ENCODE measurements at regions not wholly inside any gene's neighbourhood (a gene's known extent, or its start where the extent isn't known, plus 50 kb on each side); places are given as distances from the start of the nearest gene placed in this dataset.

DNA sequence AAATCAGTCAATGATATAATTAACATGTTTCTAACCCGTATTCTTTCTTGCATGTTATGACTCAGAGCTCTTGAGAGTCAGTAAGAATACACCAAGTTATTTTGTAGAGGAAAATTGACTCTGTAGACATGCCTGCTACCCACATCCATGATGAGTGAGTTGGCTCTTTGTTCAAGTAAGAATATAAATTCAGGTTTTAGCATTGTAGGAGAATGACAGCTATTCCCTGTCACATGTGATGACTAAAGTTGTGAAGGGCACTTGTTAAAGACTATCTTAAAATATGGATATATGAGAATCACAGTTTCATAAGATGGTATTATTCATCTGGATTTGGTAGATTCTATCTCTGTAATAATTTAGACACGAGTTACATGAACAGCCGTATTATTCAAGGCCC is 209.1 kb downstream of the CCDC59 start:
- no peak for DNase-seq

GRCh38 chr12:82146740-82147139 is 211.4 kb downstream of the CCDC59 start:
- no peak for DNase-seq

DNA sequence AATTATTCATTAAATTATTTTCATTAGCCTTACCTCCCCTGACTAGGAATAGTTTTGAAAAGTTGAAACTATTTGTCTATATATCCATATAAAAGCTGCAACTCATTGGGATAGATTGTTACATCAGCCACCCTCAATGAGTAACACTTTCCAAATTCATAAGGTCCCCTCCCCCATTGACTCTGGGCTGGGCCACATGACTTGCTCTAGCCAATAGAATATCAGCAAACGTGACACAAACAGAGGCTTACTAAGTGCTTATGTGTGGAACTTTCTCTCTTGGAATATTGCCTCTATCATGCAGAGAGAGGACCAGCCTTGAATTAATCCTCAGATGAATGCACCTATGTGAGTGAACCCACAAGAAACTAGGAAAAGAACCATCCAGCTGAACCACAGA is 213.7 kb downstream of the CCDC59 start:
- DNase-seq, result no peak

- no peak for DNase-seq
Observed at GRCh38 chr12:82132390-82132789, 225.8 kb downstream of the CCDC59 start.

GRCh38 chr12:82130762-82131161 is 227.4 kb downstream of the CCDC59 start:
- peak; percentile 51 to 54 for DNase-seq

GRCh38 chr12:82124711-82125380 is 233.3 kb downstream of the CCDC59 start:
- no peak for DNase-seq

DNA sequence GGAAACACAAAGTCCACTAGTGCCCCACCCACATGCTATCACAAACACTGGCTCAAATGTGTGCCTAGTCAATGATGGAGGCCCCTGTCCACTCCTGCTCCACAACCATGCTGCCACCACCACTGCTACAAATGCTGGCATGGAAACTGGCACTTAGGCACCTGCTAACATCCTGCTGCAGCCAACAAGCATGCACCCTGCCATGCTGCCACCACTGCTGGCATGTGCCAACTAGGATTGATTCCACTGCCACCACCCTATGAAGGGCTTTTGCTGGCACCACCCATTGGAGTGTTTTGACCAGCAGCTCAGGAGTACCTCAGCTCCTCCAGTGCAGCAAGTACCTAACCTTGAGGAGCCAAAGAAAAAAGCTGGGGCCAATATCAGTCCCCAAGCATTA is 236.6 kb downstream of the CCDC59 start:
- no peak for DNase-seq

DNA sequence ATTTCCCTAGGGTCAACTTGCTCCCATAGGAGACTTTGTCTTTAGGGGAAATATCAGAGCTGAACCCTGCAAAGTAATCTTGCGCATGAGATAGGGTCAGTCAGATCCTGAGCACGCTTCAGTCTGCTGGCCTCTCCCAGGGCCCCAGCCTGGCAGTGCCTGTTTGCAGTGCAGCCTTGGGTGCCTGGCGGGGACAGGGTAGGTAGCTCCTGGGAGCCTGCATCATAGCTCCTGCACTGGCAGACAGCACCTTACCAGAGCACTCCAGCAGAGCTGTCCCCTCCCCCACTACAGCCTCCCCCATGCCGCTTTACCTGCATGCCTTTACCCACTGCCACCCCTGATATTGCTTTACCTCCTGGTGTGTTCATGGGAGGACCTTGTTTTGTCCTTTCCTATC is 237.3 kb downstream of the CCDC59 start:
- no peak for DNase-seq

DNA sequence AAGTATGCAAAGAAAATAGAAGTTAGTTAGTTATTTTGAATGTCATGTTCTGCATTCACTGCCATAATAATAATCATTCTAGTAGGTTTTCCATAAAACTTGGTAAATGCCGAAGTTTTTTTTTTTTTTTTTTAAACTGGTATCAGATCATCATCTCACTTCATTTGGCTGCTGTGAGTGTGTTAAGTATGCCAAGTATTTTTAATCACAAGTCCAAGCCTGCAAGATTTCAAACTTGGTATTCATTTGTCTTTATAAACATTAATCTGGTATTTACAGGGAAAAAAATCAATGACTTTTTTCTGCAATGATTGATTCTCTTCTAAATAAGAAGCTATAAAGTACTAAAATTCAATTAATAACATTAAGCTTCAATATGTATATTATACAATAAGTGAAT is 248.9 kb downstream of the CCDC59 start:
- no peak for DNase-seq

DNA sequence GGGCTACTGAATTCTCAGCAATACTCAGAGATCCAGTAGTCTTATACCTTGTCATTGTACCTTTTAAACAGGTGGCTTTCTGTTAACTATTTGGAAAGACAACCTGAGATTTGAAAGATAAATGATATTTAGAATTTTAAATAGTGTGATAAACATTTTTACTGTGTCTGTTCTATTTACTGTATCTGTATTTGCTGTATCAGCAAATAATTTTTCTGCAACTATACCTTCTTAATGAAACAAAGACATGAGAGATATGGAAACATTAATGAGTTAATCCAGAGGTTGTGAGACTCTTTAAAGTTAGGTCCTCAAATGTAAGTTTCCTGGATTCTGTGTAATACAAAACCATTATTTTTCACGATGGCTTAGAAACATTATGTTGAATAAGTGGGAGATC is 249.6 kb downstream of the CCDC59 start:
- DNase-seq, result no peak

DNA sequence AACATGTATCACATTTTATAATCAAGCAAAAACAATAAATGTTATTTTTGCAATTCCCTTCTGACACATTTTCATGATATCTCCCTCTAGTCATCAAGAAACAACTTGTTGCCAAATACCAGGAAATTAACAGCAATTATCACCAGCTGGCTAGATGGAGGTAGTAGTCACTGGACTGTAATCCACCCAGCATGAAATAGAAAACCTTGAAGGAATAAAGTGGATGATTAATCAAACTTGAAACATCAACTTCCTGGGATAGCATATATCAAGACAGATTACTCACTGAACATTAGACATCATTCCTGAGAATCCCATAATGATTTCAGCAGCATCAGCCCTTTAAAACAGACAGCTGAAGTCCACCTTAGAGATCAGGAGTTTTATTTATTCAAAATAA is 259.0 kb downstream of the CCDC59 start:
- no peak for DNase-seq

DNA sequence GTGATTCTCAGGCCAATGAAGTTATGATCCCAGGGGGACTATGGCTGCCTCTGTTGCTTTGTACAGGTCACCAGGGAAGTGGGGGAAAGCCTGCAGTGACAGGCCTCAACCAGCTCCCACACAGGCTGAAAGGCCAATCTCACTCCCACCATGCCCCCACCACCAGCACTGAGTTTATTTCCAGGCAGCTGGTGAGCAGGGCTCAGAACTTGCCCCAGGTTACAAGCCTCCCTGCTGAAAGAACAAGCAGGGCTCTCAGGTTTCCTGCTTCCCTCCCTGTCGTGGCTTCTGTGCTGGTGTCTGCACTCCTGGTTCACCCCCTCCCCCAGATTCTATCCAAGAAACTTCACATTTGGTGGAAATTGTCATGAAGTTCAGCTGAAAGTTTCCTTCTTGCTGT is 260.3 kb downstream of the CCDC59 start:
- no peak for DNase-seq

DNA sequence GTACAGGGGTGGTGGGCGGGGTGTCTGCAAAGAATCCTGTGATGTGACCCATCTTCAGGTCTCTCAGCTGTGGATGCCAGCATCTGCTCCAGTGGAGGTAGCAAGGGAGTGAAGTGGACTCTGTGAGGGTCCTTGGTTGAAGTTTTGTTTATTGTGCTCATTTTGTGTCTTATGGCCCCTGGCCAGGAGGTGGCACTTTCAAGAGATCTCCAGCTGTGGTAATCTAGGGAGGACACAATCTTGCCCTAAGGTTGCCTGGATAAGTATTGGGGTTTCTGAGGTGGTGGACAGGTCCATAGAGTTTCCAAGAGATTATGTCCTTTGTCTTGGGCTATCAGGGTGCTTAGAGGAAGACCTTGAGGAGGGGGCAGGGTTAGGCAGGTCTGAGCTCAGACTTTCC is 260.7 kb downstream of the CCDC59 start:
- DNase-seq, result no peak

DNA sequence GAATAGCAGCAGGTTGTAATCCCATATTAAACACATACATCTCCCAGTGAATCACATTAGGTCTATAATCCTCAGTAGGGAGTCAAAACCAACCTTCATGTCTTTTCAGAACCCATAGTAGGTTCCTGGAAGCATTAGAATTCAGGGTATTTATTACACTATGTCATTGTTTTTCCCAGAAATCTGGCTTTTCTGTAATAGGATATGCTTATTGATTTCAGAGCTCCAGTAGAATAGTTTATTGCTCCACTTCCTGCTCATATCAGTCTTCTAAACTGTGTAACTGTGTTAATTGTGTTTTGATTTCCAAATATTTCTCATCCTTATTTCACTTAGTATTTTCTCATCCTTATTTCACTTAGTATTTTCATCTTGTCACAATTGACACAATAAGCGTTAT is 268.0 kb downstream of the CCDC59 start:
- DNase-seq, result no peak

DNA sequence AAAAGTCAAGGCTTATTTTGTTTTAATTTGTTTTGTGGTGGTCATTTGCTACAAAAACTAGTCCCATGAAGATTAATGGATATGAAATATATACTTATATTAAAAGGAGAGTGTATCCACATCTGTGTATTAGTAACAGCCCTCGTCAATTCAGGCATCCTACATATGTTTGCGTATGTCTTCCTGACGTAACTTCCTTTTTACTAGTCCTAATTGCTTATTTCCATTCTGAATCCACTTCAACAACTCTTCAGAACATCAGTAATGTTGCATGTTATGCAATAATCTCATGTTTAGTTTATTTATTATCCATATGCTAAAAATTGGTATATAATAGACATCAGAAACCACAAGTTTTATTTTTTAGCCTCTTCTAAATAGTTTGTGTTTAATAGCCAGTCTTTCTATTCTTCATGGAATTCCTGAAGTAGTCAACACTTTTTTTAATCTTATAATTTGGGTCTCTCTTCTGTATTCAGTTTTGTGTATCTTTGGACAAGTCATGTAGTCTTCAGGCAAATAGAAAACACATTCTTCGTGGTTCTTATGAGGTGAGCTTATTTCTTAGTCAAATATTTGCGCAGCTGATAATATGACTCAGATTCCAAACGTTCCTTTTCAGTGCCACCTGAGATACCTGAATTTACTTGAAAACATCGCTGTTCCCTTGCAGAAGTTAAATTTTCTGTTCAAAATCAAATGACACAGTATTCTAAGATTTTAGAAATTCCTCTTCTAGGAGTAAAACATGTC is 268.6 kb downstream of the CCDC59 start:
- no peak for DNase-seq

DNA sequence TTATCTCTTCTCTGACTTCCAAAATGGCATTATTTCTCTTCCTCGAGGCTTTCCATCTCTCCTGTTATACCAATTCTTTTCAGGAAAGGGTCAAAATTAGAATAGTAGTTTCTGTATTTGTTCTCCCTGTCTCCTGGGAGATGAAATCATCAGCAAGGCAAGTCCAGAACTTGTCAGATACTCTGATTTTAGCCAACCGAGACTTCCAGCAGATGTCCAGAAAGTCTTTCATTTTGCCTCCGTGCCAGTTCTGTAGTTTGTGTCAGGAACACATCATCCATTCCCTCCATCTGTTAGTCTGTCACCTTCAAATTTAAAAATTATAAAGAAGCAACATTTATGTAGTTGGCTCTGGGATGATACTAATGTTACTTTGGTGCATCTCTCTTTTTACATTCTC is 275.7 kb downstream of the CCDC59 start:
- DNase-seq, result no peak

GRCh38 chr12:82069931-82070514 is 288.2 kb downstream of the CCDC59 start:
- DNase-seq, result no peak

DNA sequence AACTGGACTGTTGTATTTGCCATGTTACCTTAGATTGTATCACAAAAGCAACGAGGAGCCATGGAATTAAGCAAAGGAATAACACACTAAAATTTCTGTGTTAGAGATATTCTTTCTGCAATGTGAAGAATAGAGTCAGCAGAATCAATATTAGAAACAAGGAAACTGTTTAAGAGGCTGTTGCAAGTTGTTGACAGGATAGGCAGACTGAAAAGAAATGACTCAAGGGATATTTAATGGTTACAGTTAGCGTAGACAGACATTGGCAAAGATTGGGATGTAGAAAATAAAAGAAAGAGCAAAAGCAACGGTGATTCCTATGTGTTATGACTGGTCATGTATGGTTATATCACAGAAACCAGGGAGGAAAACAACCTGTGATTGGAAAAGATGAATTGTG is 299.0 kb upstream of the PPFIA2 start:
- no peak for DNase-seq

- DNase-seq, result no peak
Observed at GRCh38 chr12:82057770-82058169, 298.6 kb upstream of the PPFIA2 start.

DNA sequence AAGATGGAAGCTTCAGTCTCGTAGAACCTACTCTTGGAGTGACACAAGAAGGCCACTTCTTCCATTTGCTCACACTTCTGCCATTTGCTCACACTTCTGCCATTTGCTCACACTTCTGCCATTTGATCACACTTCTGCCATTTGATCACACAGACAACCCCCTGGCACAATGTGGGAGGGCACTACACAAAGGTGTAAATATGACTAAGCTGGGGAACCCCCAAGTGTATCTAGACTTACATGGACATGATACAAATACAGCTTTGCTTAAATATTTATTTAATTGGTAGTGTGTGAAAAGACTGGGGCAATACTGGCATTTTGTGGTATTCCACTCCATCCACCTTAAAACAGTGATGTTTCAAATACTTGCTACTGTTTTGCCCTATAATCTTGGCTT is 296.2 kb upstream of the PPFIA2 start:
- no peak for DNase-seq

- no peak for DNase-seq
Observed at GRCh38 chr12:82054566-82054965, 295.4 kb upstream of the PPFIA2 start.

GRCh38 chr12:82047446-82047845 is 288.3 kb upstream of the PPFIA2 start:
- no peak for DNase-seq

- DNase-seq, result peak; percentile 11 to 39
Observed at GRCh38 chr12:82040987-82041743, 282.0 kb upstream of the PPFIA2 start.

DNA sequence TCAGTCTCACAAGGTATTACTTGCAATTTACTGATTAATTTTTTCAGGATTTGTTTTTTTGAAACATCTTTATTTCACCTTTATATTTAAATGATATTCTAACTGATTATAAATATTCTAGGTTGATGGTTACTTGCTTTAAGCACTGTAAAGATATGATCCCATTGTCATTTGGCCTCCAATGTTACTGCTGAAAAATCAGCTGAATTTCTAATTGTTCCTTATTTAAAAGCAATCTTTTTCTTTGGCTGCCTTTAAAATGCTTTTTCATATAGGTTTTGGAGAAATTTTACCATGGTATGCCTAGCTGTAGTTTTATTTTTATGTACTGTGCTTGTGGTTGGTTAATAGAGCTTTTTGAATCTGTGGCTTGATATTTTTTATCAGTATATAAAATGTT is 275.6 kb upstream of the PPFIA2 start:
- DNase-seq, result no peak

Measured in Kasumi-1 (cell line).